HG03097 (cell line): ENCODE measurements at regions not wholly inside any gene's neighbourhood (a gene's known extent, or its start where the extent isn't known, plus 50 kb on each side); places are given as distances from the start of the nearest gene placed in this dataset.
"Not testable (repeated sequence)": the region's sequence is repeated elsewhere in the genome, so short reads cannot be mapped to it uniquely, and the experiment has no call there.

Experiments used
- ATAC-seq: cut with Tn5 transposase; IDR thresholded peaks from one replicate; pipeline ENCODE4 v1.9.1; 2021; ENCODE audit not compliant: unreplicated experiment, low FRiP score

DNA sequence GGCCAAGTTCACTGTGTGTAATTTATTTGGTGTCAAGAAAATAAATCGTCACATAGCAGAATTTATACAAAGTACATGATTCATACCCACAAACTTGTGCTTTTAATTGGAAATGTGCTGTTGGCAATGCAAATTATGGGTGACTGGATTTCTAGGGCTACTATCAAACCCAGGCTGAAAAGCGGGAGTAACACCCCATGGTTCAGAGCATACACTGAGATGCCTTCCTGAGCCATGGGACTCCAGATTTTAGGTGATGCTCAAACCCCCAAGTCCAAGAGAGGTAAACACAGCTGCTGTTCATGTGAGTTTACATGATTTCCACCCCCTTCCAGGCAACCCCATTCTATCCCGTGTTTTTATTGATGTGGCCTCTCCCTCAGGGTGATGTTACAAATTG lies 565.9 kb upstream of the ID2 start:
- no peak for ATAC-seq

DNA sequence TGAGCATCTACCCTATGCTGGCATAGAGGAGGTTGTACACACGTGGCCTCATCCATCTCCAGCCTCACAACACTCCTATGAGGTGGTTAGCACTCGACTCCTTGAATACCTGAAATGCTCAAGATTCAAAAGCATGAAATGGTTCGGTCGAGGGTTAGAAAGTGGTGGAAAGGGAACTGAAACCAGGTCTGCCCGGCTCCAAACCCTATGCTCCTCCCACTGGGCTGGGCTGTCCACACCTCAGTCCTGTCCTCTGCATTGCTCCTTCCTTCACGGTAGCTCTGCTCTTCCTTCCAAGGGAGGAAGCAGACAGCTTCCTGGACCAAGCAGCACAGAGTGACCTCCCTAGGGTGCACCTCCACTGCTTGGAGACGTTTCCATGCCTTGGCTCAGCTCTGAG lies 565.2 kb upstream of the ID2 start:
- ATAC-seq = peak; percentile 86

DNA sequence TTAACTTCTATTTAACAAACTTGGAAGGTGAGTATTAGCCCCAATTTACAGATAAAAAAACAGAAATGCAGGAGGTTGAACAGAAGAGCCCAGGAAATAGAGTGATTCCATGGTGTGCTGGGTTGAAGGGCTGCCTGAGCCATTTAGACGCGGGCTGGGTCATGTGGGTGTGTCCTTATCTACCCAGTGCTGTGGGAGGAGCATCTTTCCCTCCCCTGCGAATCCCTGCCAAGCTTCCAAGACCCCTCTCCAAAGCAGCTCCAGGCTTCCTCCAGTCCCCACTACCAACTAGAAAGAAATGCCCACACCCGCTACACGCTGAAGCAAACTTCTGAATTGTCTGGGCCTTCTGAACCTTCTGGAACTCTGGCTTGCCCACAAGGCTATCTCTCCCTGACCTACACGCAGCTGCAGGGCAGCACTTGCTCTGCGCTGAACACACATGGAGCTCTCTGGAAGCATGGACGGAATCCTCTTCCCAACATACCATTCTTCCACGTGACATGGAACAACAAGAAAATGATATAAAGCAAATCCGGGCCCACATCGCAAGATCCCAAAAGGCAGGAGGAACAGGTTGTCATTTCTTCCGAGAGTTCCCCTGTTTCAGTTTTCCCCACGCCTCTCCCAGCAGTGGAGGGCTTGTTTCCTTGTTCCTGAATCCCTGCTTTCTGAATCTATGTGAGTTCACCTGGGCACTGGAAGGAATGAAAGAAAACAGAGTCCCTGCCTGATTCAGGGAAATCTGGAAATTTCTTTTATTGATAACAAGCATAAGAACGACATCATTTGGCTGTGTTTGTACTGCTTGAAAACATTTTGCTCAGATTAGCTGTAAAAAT lies 562.7 kb upstream of the ID2 start:
- no peak for ATAC-seq

DNA sequence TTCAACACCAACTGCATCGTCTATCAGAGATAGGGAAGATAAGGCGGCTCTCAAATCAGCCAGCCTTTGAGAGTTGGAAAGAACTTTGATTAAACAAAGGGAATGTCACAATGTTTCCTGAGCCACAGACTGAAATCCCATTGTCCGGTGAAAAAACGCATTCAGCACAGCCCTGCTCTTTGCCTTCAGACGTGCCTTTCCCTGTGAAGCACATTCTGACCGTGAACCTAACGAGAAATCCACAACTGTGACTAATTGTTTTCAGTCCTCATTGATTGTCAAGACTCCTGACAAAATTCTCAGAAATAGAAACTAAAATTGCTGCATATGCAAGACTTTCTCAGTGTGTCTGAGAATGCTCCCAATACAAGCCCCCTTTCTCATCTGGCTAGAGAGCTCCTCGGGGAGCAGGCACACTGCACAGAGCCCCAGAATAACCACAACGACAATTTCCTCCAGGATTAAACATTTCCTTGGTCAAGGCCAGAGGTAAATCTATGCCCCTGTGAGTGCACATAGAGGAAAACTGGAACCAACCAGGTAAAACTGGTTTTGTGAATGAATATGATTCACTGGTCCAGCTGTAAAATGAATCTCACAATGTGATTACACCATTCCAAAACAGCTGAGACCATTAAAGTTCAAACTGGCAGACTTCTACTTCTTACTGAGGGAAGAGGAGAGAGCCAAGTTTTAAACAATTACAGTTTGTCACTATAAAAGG lies 561.9 kb upstream of the ID2 start:
- ATAC-seq = no peak

DNA sequence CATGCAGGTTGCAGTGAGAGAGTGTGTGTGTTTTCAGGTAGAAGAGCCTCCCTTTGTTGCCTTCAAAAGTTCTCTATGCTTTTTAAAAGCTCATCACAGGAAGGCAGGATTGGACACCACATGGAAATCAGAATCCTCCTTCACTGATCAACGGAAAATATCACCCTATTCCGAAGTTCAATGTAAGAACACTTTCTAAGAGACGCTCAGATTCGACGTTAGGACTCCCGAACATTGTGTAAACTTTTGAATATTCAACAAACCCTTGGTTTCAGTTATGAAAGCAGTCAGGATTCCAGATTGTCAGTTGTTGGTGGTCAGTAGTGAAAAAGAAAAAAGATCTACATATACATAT lies 561.4 kb upstream of the ID2 start:
- no peak for ATAC-seq

DNA sequence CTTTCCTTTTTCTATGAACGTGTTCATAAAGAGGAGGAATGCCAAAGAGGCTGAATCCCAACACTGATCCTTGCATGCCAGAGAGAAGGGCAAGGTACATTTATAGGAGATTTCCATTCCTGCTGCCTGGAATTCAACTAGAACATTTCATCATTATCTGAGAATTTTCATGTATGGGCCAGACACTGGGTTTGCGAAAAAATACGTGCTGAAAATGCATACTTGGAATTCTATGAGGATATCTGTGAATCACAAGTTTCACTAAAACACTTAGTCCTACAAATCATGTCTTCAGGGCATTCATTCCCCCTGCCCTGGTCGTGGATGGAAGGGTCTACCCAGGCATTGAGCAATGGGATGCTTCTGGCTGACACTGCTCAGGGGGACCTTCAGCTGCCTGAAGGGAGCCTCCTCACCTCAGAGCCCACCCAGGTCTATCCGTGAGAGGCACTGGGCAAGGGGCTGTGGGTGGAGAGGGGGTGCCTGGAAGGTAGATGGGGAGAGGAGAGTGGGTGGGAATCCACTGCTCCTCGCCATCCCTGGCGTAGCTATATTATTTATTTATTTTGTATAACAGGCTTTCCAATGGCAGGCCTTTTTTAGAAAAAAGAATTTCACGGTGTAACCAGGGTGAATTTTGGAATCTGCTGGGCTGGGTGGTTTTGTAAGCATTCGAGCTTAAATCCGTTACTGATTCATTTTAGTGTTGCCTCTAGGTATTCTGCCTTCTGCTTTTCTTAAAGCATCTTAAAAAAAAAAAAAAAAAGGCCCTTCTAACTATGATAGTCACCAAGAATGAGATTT lies 560.6 kb upstream of the ID2 start:
- no peak for ATAC-seq

DNA sequence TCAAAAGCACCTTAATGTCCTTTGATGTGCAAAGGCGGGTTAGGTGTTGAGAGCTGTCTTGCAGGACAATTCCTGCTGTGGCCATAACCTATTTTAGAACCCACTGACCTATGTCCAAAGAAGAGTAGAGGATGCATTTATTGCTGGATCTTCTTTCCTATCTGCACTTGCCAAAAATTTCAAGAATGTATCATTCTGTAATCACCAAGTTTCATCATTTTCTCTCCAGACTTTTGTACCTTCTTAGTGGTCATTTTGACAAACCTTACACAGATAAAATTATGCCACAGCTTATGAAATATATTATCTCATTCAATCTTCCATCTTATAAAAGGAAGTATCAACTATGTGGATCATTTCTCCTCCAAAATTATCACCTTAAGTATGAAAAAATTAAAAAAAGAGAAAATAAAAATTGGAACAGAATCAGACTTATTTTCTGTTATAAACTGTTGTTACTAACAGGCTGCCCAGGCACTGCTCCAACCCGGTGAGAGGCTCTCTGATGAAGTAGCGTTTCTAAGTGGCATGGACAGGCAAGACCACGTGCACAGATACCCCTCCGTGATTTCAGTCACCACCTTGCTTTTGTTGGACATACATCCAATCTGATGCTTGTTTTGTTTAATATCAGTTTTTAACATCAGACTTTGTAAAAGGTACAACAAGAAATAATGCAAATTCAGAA lies 559.9 kb upstream of the ID2 start:
- no peak for ATAC-seq

DNA sequence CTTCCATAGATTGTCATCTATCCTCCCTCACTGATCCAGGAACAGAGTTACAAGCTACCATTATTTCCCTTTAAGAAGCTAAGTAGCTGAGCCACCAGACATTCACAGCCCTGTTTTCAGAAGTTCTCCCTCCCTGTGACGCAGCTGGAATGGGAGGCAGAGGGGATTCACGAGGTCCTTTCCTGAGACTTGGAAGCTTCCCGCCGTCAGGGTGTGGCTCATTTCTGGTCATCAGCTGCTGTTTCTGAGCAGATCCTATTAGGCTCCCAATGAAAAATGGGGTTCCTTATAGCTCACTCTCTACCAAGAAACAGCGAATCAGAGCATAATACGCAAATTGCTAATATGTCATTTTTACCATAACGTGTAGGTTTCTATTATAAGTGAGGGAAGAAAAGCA lies 559.3 kb upstream of the ID2 start:
- ATAC-seq = no peak

DNA sequence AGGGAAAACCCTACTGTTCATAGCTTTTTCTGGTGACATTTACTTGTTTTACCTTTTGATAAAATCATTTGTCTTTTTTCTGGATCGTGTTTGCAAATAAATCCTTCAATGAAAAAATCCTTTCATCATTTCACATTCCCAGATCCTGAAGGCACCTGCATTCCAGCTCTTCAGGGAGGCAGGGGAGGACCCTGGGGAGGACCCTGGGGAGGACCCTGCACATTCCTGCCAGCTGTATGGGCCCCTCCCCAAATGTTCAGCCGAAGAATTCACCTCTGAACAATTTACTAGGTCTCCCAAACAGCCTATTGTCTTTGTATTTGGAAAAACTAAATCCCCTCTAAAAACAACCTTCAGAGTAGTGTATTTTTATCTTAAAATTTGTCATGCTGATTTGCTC lies 558.4 kb upstream of the ID2 start:
- no peak for ATAC-seq

DNA sequence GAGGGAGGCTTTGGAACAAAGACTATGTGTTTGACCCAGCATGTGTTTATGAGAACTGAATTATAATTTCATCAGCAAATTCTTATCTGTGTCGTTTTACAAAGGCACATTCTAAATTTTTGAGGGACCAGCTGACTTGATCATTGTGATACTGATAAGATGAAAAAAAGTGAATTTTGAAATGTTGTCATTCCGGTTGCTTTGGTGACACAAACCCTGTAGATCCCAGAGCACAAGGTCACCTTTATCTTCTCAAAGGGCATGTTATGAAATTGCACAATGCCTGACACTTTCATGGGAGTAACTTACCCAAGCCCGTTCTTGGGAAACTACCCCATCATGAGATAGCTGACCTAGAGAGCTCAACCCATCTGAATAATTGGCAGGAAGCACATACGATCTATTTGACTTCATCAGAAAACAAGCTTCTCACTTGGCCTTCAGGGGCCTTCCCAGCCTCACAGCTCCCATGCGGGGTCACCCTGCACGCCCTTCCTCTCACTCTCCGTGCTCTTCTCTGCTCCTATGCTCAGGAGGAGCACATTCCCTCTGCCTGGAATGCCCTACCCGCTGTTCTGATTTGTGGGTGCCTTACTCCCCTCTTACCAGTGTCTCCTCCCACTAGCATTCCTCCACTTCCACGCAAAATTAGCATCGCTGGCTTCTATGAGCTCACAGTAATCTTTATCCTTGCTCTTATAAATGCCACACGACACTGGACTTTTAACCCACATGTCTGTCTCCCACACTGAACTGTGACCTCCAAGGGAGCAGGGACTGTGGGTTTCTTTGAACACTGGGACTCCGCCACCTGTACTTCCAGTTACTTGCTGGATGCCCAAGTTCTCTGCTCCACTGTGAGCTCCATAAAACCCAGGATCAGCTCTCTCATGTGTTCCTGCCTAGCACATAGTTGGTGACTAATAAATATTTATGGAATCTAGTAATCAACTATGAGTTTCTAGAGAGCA lies 555.8 kb upstream of the ID2 start:
- no peak for ATAC-seq

DNA sequence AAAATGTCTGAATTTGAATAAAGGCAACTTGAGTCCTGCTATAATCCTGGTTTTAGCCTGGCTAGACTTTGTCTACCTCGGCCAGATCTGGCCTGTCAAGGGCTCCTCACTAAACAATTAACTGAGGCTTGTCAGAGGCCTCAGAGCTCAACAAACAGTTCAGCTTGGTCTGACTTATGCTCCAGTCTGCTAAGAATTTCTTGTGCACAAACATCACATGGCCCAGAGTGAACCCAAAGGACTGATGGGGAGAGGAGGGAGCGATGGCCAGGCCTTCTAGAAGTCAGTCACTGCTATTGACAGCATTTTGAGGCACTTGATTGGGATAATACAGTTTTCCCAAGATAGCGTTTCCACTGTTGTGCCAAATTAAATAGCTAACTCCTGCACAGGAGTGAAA lies 555.1 kb upstream of the ID2 start:
- ATAC-seq = no peak

DNA sequence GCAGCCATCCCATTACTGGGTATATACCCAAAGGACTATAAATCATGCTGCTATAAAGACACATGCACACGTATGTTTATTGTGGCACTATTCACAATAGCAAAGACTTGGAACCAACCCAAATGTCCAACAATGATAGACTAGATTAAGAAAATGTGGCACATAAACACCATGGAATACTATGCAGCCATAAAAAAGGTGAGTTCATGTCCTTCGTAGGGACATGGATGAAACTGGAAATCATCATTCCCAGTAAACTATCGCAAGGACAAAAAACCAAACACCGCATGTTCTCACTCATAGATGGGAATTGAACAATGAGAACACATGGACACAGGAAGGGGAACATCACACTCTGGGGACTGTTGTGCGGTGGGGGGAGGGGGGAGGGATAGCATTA lies 550.4 kb upstream of the ID2 start:
- ATAC-seq = not testable (repeated sequence)

DNA sequence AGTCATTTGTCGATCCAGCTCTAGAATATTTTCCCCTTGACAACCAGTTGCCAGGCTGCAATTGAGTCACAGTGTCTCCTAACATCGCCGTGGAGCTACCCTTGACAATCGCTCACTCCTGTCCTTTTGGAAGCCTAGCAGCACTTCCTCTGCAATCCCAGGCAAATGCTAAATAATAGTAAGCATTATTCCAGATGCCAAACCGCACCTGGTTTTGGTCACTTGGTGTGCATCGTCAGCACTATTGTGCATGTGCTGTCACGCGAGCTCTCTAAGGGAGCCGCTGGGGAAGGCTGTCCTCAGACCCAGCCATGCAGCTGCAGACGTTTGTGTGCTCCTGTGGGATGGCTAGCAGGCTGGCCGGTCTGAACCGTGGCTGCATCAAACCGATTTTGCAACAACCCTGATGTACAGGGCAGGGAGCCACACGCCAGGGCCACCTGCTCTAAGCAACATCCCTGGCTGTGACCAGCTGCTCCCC lies 549.5 kb upstream of the ID2 start:
- ATAC-seq = no peak

DNA sequence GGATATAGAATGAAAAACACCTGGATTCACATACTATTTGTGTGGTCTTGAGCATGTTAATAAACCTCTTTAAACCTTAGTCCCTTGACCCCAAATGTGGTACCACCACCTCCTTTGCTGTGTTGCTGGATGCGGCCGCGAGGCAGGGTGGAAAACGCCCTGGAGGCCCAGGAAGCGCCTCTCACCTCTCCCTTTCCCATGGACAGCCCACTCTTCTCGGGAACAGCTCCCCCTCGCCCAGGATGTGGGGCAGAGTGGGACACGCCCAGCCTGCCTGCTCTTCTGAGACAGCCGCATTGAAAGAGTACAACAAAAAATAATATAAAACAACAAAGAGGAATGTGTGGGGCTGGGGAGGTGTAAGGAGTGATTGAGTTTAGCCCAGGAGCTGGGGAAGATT lies 549.0 kb upstream of the ID2 start:
- ATAC-seq = no peak

DNA sequence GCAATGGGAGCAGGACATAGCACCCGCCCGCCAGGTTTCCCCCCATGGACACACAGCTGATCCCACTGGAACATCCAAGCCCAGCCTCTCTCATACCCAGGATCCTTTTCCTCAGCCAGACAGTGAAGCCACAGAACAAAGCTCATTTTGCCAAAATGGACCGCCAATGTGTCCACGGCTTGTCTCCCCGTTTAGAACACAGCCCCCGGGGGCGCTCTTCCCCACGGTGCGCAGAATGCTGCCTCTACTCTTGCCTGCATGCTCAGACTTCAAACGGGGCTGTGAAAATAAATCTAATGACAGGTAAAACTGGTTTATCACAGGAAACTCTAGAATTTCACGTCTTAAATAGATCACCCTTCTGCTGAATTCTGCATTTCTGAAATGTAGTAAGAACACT lies 548.5 kb upstream of the ID2 start:
- no peak for ATAC-seq

DNA sequence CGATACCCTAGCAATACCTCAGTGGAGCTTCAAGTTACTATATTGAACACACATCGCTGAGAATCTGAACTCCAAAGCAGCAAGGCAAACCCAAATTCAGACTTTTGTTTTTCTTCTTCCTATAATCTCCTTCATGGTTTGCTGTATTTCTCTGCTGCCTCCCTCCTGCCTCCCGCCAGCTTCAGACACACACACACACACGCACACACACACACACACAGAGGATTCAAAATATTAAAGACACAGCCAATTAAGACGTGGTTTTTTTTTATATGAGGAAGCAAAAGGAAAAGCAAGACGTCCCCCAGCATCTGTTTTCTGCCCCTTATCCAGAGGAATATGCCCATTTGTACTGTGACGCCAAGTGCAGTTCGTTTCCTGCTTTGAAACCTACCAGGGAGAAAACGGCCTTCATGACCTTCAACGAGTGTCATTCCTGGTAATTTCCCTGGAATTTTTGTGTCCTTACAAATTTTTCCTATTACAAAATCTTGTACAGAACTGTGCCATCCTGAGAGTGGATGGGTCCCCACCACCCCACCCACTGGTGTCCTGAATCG lies 547.9 kb upstream of the ID2 start:
- no peak for ATAC-seq

DNA sequence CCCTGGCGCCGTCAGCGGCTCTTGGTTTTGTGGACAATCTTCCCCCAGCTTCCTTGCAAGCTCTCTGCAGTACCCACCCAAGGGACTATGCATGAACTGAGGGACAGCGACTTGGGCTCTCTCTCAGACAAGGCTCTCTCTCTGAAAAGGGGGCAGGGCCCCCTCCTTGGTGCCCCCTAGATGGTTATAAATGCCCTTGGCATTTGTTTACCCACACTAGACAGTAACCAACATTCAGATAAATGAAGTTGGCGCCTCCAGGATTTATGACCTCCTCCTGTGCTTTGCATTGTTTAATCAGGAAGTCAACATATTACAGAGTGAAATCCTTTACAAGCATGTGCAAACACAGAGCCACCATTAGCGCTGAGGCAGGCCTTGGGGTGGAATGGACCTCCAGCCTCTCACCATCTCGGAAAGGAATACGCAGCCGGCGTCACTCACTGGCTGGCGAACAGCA lies 547.4 kb upstream of the ID2 start:
- no peak for ATAC-seq

DNA sequence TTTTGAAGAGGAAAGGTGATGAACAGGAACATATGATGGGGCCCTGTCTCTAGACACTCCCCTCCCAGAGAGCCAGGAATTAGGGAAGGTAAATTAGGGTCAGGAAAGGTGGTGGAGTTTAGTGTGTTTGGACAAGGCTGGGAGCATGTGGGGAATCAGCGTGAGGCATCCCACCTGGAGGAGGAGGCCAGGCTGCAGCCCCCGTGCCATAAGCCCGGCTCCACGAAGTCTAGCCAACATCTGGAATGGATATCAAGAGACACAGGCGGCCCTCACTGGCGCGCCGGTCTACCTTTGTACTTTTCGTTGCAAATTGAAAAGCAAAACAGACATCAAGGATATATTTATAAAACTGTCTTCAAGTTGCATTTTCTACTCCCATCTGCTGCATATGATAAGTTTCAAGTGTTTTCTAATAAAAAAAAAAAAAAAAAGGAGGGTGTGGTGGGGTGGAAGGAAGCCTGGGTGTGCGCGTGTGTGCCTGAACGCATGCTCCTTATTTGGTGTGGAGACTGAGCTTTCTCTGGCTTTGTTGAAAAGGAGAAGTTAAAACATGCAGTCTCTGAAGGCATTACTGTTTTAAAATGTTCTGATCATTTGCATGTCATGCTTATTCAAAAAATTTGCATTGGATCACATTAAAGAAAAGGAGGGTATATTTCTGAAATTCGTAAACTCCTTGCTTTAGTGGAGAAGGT lies 546.7 kb upstream of the ID2 start:
- ATAC-seq = no peak

DNA sequence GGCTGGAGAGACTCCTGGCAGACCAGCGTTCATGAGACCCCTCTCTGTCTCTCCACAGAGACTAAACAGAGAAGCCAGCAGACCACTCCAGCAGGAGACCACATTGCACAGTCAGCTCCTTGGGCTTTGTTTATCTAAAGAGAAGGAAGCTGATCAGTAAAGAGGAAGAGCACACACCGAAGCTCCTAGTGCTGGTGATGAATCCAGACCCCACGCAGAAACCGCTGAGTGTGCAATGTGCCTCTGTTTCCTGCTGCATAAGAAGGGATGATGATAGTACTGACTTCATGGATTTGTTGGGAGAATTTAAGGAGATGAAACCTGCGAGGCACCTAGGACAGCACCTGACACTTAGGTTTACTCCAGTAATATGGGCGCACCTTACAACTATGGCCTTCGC lies 544.1 kb upstream of the ID2 start:
- no peak for ATAC-seq
